ENCODE measurements at regions not wholly inside any gene's neighbourhood (a gene's known extent, or its start where the extent isn't known, plus 50 kb on each side); places are given as distances from the start of the nearest gene placed in this dataset.

DNA sequence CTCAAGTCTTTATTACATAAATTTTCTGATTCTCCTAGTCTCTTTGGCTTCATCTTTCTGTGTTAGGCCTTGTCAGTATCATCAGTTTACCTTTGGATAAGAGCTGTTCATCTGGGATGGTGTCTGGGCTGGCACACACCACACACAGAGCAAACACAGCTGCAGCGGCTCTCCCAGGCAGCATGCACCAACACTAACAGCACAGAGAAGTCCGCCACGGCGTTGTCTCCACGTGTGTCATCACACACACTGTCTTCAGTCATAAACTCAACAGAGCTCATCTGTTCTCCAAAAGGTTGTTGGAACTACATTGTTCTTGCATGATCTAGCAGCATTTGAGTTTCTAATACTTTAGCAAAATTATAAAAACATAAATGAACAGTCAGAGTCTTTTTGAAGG is 851.9 kb upstream of the FRG1 start:
- no peak overlapping the region for H3K4me3 ChIP-seq (ENCODE audit: low read length)
- TF ChIP-seq, protein P1, sequence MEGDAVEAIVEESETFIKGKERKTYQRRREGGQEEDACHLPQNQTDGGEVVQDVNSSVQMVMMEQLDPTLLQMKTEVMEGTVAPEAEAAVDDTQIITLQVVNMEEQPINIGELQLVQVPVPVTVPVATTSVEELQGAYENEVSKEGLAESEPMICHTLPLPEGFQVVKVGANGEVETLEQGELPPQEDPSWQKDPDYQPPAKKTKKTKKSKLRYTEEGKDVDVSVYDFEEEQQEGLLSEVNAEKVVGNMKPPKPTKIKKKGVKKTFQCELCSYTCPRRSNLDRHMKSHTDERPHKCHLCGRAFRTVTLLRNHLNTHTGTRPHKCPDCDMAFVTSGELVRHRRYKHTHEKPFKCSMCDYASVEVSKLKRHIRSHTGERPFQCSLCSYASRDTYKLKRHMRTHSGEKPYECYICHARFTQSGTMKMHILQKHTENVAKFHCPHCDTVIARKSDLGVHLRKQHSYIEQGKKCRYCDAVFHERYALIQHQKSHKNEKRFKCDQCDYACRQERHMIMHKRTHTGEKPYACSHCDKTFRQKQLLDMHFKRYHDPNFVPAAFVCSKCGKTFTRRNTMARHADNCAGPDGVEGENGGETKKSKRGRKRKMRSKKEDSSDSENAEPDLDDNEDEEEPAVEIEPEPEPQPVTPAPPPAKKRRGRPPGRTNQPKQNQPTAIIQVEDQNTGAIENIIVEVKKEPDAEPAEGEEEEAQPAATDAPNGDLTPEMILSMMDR (conservative IDR thresholded peaks at IDR 0.05; ENCODE audit: low read length): no peak
- DNase-seq (ENCODE audit: low read depth): peak; percentile 8

DNA sequence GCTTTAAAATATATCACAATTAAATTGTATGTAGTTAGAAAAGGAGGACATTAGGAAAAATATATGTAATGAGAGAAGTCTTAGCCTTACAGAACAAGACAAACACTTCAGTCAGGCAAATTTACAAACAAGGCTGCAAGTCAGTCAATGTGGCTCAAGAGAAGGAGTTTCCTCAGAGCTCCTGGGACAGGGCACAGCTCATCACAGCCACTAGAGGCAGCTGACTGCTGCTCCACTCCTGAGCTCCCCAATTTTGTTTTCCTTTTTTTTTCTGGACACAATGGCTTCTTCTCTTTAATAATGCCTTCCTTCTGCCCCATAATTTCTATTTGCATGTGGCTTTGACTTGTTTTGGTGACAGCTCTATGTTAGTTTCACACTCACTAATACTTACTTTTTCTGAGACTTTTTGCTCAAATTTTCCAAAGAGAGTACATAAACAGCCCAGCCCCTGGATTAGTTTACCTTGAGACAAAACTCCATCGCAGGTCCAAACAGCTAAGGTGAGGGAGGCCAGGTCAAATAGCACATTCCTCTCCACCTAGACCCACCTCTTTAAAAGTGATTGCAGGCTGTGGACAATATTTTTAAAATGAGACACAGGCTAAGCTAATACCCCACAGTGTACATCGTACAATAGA is 850.4 kb upstream of the FRG1 start:
- no peak overlapping the region for H3K4me3 ChIP-seq (ENCODE audit: low read length)
- DNase-seq (ENCODE audit: low read depth): peak; percentile 4
- TF ChIP-seq, protein P1 (conservative IDR thresholded peaks at IDR 0.05; ENCODE audit: low read length): peak; percentile 58

DNA sequence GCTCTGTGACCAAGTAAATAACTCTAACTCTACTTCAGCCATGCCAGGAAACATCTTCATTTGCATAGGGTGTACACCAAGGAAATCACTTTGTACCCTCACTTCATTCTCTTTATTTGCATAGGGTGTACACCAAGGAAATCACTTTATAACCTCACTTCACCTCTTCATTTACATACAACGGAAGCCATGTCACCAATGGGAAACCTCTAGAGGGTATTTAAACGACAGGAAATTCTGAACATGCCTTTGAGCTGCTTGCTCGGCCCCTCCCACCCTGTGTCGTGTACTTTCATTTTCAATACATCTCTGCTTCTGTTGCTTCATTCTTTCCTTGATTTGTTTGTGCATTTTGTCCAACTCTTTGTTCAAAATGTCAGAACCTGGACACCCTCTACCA is 848.1 kb upstream of the FRG1 start:
- peak; percentile 18 for DNase-seq (ENCODE audit: low read depth)
- TF ChIP-seq, protein P1 (conservative IDR thresholded peaks at IDR 0.05; ENCODE audit: low read length): no peak
- H3K4me3 ChIP-seq (ENCODE audit: low read length): no peak overlapping the region

DNA sequence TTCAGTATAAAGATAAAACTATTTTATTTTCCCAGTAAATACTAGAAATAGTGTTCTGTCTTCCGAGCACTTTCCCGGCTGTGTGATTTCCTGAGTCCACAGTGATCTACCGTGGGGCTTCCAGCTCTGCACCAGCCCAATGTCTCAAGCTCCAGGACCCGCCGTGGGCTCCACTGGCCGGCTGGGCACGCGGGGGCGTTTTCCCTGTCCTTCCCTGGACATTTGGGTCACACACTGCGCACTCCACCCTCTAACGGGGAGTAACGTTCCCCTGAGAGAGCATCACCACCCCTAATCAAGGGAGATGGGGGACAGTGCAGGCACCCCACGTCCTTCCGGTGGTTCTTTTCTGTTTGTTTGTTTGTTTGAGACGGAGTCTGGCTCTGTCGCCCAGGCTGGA is 844.6 kb upstream of the FRG1 start:
- no peak overlapping the region for H3K4me3 ChIP-seq (ENCODE audit: low read length)
- TF ChIP-seq, protein P1 (conservative IDR thresholded peaks at IDR 0.05; ENCODE audit: low read length): no peak
- DNase-seq (ENCODE audit: low read depth): no peak

DNA sequence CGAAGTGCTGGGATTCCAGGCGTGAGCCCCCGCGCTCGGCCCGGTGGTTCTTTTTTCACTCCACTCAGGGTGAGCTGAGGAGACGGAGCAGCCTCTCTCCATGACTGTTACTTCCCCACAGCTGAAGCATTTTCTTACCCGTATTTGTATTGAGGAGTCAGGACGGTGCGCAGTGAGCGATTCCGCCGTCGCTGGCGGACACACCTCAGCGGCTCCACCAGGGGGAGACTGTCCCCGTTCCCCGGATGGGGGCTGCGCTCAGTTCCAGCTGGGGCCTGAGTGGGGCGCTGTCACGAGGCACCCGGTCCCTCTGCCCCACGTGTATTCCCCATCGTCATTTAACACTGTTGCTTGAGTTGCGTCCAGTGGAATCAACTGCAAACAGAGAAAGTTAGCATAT is 844.0 kb upstream of the FRG1 start:
- TF ChIP-seq, protein P1 (conservative IDR thresholded peaks at IDR 0.05; ENCODE audit: low read length): no peak
- no peak for DNase-seq (ENCODE audit: low read depth)

DNA sequence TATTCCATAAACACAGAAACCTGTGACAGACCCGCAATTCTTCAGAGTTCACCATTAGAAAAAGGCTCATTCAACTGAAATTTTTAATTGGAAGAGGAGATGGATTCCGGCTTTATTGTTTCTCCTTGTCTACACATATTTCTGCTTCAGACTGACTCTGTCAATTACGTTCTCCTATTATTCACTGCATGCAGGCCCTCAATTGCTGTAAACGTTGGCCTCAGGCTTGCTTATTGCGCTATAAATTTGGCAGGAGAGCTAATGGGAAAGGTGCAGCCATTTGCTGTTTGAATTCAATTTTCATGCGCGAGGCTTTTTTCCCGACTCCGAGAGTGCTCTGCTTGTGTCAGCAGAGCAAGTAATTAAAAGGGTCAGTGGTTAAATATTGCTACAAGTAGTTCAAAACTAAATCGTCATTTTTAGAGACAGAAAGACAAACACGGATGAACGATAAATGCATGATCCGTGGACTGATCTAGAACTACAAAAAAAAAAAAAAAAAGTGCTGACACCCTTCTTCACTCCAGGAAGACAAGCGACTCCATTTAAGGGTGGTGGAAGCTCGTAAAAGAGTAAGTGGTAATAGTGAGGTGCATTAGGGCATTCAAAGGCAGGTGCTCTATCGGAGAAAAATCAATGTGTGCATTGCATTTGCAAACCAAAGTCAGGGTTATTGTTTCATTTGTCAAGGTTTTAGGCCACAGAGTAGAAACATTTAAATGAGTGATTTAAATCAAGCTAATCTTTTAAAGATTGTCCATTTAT is 841.6 kb upstream of the FRG1 start:
- no peak overlapping the region for H3K4me3 ChIP-seq (ENCODE audit: low read length)
- DNase-seq (ENCODE audit: low read depth): no peak
- TF ChIP-seq, protein P1 (conservative IDR thresholded peaks at IDR 0.05; ENCODE audit: low read length): no peak

More for the DNA sequence above, 844.0 kb upstream of the FRG1 start:
- no peak overlapping the region for H3K4me3 ChIP-seq (ENCODE audit: low read length)

DNA sequence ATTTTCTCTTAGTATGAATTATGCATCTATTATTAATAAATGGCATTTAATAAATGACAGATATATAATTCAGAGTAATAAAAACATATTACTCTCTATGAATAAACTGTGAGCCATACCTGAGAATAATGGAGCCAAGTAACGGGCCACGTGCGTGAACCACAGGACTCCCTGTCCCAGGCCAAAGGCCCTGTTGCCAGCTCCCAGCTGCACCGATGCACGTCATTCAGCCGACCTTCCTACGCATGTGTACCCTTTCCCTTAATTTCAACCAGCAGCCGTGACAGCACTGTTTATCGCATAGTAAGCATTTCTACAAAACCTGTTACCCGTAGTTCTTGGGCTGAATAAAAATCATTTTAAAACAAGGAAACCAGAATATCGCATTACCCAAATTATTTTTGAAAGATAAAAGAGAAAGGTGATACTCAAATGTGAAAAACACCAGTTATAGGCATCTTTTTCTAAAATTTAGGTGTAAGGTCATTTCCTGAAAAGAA is 827.2 kb upstream of the FRG1 start:
- TF ChIP-seq, protein P1 (conservative IDR thresholded peaks at IDR 0.05; ENCODE audit: low read length): no peak
- no peak for DNase-seq (ENCODE audit: low read depth)
- no peak overlapping the region for H3K4me3 ChIP-seq (ENCODE audit: low read length)

Data from AG10803 (cell line).